ENCODE measurements at regions not wholly inside any gene's neighbourhood (a gene's known extent, or its start where the extent isn't known, plus 50 kb on each side); places are given as distances from the start of the nearest gene placed in this dataset.

GRCh38 chr12:124098101-124098757 lies 125.2 kb downstream of the ZNF664 start:
- DNase-seq: no peak
- no peaks in the 10 kb centered on the region for H3K9me3 ChIP-seq
- H3K27me3 ChIP-seq: no peaks in the 10 kb centered on the region
- H3K4me3 ChIP-seq: no peak overlapping the region
- H3K27ac ChIP-seq: peak overlapping the region in 1 of 2 donors; percentile 25
- peaks cover 0 to 19% (median 15%) of the 10 kb centered on the region in 4 donors for H3K4me1 ChIP-seq
- H3K36me3 ChIP-seq: no peaks in the 10 kb centered on the region
- TF ChIP-seq CTCF (IDR thresholded peaks at IDR 0.05): no peak
- intact Hi-C loops (cut with DNase I; ENCODE audit: low total_unique reads): no loop called here

GRCh38 chr12:124098887-124099286 lies 125.9 kb downstream of the ZNF664 start:
- no peak overlapping the region for H3K27ac ChIP-seq
- H3K36me3 ChIP-seq: no peaks in the 10 kb centered on the region
- H3K4me1 ChIP-seq: peaks cover 0 to 19% (median 15%) of the 10 kb centered on the region in 4 donors
- H3K27me3 ChIP-seq: no peaks in the 10 kb centered on the region
- no peak for TF ChIP-seq CTCF (IDR thresholded peaks at IDR 0.05)
- no peak for DNase-seq
- no peak overlapping the region for H3K4me3 ChIP-seq
- intact Hi-C loops (cut with DNase I; ENCODE audit: low total_unique reads): no loop called here
- H3K9me3 ChIP-seq: no peaks in the 10 kb centered on the region

GRCh38 chr12:124099661-124100060 lies 126.6 kb downstream of the ZNF664 start:
- Histone ChIP-seq H3K9me3 (no peaks in the 10 kb centered on the region), H3K4me1 (peaks cover 0 to 19% (median 15%) of the 10 kb centered on the region in 4 donors), H3K36me3 (no peaks in the 10 kb centered on the region), H3K27ac (no peak overlapping the region), H3K4me3 (no peak overlapping the region), H3K27me3 (no peaks in the 10 kb centered on the region)
- intact Hi-C loops (cut with DNase I; ENCODE audit: low total_unique reads): no loop called here
- no peak for TF ChIP-seq CTCF (IDR thresholded peaks at IDR 0.05)
- DNase-seq: no peak

GRCh38 chr12:124100572-124101178 lies 127.7 kb downstream of the ZNF664 start:
- Histone ChIP-seq H3K4me3 (no peak overlapping the region), H3K9me3 (no peaks in the 10 kb centered on the region), H3K36me3 (no peaks in the 10 kb centered on the region), H3K27ac (no peak overlapping the region), H3K4me1 (peaks cover 0 to 19% (median 15%) of the 10 kb centered on the region in 4 donors), H3K27me3 (no peaks in the 10 kb centered on the region)
- intact Hi-C loops (cut with DNase I; ENCODE audit: low total_unique reads): no loop called here
- TF ChIP-seq CTCF (IDR thresholded peaks at IDR 0.05): no peak
- no peak for DNase-seq

- no peaks in the 10 kb centered on the region for H3K9me3 ChIP-seq
- TF ChIP-seq CTCF (IDR thresholded peaks at IDR 0.05): no peak
- intact Hi-C loops (cut with DNase I; ENCODE audit: low total_unique reads): no loop called here
- no peak overlapping the region for H3K27ac ChIP-seq
- H3K4me3 ChIP-seq: no peak overlapping the region
- H3K36me3 ChIP-seq: no peaks in the 10 kb centered on the region
- no peaks in the 10 kb centered on the region for H3K4me1 ChIP-seq
- H3K27me3 ChIP-seq: no peaks in the 10 kb centered on the region
- no peak for DNase-seq
These were observed 132.5 kb downstream of the ZNF664 start for GRCh38 chr12:124105546-124105945.
